NCI-H2029 treated with DMSO at 0.1 percent for 48 hours (cell line): ENCODE measurements at regions not wholly inside any gene's neighbourhood (a gene's known extent, or its start where the extent isn't known, plus 50 kb on each side); places are given as distances from the start of the nearest gene placed in this dataset.
"Not testable (repeated sequence)": the region's sequence is repeated elsewhere in the genome, so short reads cannot be mapped to it uniquely, and the experiment has no call there.

Experiments
- DNase-seq: peaks from one replicate; lab custom pipeline; 2025; lab: John Stamatoyannopoulos, UW

- DNase-seq: not testable (repeated sequence)
Observed at GRCh38 chrX:3837958-3838643, 124.7 kb upstream of the PRKX start.

DNA sequence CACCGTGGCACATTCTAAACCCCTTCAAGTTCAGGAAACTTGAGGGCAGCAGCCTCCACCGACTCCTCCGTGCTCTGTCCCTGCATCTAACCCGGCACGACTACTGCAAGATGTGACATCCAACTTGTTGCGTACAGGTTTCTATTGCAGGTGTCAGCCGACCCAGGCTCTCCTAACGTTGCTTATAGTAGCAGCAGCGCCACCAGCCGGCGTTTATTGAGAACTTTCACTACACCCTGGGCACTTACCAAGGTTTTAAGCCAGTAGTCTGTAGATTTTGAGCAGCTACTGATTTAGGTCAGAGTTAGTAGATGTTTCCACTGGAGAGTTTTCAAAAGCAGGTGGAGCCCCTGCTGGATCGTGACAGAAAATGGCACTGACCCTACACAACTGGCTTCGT is 123.8 kb upstream of the PRKX start:
- not testable (repeated sequence) for DNase-seq

- DNase-seq: not testable (repeated sequence)
Observed at GRCh38 chrX:3833761-3834542, 120.5 kb upstream of the PRKX start.

- DNase-seq: not testable (repeated sequence)
Observed at GRCh38 chrX:3830020-3830419, 116.6 kb upstream of the PRKX start.

DNA sequence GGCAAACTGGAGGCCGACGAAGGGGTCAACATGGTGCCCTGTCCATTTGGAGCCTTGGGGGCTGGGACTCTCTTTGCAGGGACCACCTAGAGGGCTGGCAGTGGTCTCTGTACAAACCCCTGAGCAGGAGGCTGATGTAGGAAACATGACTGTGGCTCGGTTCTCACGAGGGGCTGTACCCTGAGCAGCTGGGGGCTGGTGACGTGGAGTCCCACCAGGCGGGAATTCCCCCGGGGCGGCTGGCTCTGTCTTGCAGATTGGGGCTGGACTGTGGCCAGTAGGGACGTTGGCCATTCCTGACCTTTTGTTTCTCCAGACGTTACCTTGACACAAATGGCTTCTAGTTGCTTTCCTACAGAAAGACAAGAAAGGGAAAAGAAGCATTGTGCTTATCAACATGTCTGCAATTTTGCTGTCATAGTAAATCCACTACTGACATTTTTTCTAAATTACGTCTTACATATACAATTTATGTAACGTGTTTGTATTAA is 115.6 kb upstream of the PRKX start:
- DNase-seq: not testable (repeated sequence)

DNA sequence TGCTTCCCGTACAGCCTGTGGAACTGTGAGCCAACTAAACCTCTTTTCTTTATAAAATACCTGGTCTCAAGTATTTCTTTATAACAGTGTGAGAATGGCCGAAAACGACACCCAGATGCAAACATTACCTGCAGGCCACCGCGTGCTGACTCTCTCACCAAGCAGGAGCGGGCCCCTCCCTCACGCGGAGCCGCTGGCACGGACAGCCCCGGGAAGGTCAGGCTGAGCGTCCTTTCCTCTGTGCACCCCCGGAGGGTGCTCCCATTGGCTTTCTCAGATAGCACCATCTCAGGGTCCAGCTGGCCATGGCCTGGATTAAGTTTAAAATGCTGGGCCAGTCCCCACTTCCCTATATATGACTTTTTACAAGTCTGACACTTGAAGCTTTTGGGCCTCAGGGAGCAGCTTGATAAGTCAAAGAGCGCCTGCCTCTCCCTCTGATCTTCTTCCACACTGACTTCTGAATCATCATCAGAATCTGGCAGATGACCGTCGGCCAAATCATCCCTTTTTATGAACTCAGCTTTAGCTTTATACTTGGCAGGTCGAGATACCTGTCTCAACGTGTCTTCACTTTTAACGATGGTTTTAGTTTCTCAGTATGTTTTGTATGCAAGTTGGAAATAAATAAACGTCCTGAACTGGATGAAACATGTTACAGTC is 115.1 kb upstream of the PRKX start:
- not testable (repeated sequence) for DNase-seq

DNA sequence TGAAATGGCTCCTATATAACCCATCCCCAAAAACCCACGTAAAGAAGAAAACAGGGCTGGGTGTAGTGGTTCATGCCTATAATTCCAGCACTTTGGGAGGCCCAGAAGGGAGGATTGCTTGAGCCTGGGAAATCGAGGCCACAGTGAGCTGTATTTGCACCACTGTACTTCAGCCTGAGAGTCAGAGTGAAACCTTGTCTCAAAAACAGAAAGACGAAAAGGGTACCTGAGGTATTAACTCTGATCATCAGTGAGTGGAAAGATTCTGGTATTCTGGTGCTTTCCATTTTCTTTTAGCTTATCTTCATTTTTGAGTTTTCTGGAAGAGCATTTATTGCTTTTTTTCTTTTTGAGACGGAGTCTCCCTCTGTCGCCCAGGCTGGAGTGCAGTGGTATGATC is 110.6 kb upstream of the PRKX start:
- not testable (repeated sequence) for DNase-seq

DNA sequence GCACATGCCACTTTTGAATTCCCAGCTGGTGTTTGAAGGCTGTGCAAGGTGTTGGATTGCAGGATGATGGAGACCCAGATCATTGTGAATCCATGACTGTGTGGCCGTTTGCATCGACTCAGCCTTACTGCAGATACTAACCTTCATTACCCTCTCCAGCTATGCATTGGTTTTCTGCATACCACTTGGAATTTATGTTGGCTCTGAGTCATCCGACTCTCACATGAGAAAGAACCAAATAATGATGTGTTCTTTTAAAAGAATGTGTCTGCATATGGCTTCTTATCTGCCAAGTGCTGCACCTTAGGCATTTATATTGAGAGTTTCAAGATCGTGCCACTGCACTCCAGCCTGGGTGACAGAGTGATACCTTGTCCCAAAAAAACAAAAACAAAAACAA is 106.7 kb upstream of the PRKX start:
- DNase-seq: no peak

- not testable (repeated sequence) for DNase-seq
Observed at GRCh38 chrX:3817480-3817879, 104.0 kb upstream of the PRKX start.

DNA sequence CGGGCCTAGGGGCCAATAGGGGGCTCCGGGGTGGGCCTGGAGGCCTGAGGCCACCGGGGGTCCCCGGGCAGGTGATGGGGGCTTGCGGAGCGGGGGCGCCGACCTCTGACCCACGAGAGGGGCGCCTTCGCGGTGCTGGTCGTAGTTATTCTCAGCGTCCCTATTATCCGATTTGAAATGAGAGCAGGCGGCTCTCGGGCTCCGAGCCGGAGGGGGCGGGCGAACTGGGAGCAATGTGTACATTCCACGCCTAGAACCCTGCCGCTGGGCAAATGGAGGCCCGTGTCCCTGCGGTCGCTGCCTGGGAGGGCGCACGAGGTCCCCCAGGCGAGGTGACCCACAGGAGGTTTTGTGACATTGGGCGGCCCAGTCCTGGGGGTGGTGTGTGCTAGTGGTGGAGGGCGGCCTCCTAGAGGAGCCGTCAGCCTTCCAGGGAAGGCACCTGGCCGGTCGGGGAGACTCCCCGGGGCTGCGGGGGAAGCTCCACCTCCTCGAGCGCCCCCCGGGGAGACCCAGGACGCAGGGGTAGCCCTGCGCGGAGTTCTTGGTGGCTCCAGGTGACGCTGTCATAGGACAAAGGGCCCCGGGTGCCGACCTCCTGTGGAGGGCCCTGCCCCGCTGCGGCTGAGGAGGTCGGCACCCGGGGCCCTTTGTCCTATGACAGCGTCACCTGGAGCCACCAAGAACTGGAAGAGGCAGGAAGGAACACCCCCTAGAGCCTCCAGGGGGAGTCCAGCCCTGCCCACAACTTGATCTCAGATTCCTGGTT is 102.6 kb upstream of the PRKX start:
- DNase-seq: no peak

DNA sequence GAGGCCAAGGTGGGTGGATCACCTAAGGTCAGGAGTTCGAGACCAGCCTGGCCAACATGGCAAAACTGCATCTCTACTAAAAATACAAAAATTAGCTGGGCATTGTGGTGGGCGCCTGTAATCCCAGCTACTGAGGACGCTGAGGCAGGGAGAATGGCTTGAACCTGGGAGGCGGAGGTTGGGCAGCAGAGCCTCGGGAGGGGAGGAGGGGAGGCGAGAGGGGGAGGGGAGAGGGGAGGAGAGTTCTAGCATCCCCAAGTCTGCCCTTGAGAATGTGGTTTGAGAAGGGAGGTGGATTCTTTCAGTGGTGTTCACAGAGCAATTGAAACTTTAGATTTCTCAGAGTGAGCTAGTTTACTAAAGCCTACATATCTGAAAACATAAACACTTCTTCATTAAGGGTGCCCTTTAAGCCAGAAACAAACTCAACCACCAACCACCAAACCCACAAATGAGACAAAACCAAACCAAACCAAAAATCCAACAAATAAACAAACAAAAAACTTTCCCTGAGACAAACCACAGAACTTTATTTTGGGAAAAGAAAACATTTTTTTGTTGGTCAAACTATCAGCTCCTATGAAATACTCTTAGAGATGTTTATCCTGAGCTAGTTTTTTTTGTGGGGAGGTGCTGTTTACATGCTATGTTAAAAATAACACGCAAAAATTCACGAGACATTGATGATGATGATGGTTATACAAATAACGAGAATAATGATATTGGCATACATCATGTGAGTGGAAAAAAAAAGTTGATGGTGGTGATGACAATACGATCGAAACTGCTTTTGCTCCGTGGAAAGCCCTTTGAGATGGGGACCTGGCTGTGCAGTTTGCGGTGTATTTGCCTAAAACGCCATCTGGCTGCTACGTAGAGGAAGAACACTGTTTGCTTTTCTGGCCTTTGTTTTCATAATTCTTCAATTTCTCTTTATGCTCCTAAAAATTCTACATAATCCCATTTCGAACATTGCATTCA is 98.2 kb upstream of the PRKX start:
- no peak for DNase-seq

GRCh38 chrX:3807906-3808305 is 94.5 kb upstream of the PRKX start:
- no peak for DNase-seq

DNA sequence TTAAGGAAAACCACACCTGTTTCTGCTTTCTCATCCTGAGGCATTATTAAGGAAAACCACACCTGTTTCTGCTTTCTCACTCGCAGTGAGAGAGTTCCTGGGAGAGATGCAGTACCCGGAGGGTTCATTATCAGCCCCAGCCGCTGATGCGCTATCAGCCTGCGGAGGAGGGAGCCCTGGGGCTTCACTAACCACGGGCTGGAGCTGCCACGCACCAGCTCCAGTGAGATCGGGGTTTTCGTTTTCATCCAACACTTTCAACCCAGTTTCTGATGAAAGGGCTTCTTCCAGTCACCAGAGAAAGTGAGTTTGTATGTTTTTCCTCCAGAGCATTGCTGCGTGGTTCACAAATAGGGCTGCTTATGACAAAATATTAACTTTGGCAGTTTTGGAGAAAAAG is 93.2 kb upstream of the PRKX start:
- DNase-seq: no peak

GRCh38 chrX:3803713-3804112 is 90.3 kb upstream of the PRKX start:
- no peak for DNase-seq

GRCh38 chrX:3803305-3803704 is 89.9 kb upstream of the PRKX start:
- DNase-seq: no peak

DNA sequence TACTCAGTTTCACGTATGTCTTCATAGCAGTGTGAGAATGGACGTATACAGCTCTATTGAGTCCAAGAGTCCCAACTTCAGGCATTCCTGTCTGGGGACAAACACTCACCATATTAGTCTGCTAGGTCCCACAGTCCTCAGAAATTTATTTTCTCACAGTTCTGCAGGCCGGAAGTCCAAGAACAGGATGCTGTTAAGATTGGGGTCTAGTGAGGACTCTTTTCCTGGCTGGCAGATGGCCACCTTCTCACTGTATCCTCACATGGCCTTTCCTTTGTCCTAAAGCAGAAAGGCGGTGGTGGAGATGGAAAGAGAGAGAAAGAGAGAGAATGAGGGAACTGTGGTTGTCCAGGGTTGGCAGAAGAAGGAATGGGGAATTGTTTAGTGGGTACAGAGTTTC is 82.0 kb upstream of the PRKX start:
- not testable (repeated sequence) for DNase-seq

GRCh38 chrX:3791449-3791848 is 78.0 kb upstream of the PRKX start:
- no peak for DNase-seq

DNA sequence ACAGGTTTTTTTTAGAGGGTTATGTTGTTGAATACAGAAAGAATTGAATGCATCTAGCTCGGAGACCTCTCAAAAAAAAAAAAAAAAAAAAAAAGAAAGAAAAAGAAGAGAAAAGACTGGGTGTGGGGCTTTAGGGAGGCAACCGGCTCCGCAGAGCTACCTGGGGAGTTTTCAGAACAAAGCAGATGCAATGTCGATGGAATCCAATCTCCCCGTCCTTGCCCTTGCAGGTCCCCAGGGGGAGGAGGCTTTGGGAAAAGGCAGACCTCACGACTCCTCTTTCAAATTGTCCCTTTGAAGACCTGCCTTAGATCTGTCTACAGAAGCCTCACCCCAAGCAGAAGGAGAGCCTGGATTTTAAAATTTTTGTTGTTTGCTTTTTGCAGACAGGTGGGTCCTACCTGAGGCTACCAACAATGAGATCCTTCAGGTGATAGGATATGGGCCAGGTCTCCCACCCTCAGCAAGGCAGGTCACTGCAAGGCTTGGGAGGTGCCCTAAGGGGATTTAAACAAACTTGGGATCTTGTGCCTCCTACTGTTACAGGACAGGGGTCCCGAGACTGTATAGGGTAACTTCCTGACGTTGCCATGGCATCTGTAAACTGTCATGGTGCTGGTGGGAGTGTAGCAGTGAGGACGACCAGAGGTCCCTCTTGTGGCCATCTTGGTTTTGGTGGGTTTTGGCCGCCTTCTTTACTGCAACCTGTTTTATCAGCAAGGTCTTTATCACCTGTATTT is 75.2 kb upstream of the PRKX start:
- DNase-seq: no peak

- no peak for DNase-seq
Observed at GRCh38 chrX:3787856-3788255, 74.4 kb upstream of the PRKX start.

GRCh38 chrX:3785822-3786221 is 72.4 kb upstream of the PRKX start:
- DNase-seq: not testable (repeated sequence)
